Pancreas (tissue), 10 donors: ENCODE measurements at regions not wholly inside any gene's neighbourhood (a gene's known extent, or its start where the extent isn't known, plus 50 kb on each side); places are given as distances from the start of the nearest gene placed in this dataset.

Experiments
- ATAC-seq, 4 donors: fragments of 200-7000 bp; cut with Tn5 transposase; one replicate each; pipeline versions ENCODE4 v1.8.0 to v1.9.1; 2020; ENCODE audit warnings: mild to moderate bottlenecking in 4 of 4, moderate library complexity in 4 of 4
- DNase-seq, 6 donors: peaks; one replicate each; pipeline ENCODE4 v3.0.0-alpha.2; 2020
- FAIRE-seq: peaks from 2 replicates; lab custom pipeline; 2012; peaks lifted over from hg19 to GRCh38; lab: Jason Lieb, UNC
- H3K27ac ChIP-seq, 4 donors: fragments of 200-600 bp; sonication (generic); 1 replicate in 3 of 4; 2 replicates in 1 of 4; pipeline versions ENCODE4 v1.5.0 to v1.8.0; 2020
- H3K27me3 ChIP-seq, 4 donors: fragments of 200-600 bp; one replicate each; pipeline ENCODE4 v1.8.0; 2021
- H3K36me3 ChIP-seq, 3 donors: fragments of 200-600 bp; sonication (generic) in 1 of 3; one replicate each; pipeline versions ENCODE4 v1.5.0 to v1.8.0; 2020 to 2021
- H3K4me1 ChIP-seq, 3 donors: fragments of 200-600 bp; one replicate each; pipeline ENCODE4 v1.8.0; 2021
- H3K4me3 ChIP-seq, 4 donors: fragments of 200-600 bp; sonication (generic) in 2 of 4; one replicate each; pipeline versions ENCODE4 v1.5.0 to v1.8.0; 2020 to 2021
- H3K9me3 ChIP-seq, 4 donors: fragments of 200-600 bp; one replicate each; pipeline ENCODE4 v1.8.0; 2021
- CTCF ChIP-seq, 4 donors: fragments of 200-600 bp; sonication (generic) in 3 of 4; IDR thresholded peaks; one replicate each; pipeline versions ENCODE4 v1.5.0 to v1.8.0; 2021; ENCODE audit warnings: antibody characterized with exemption in 4 of 4
- WGBS, 2 donors: extraction: QIAGEN DNeasy Blood & Tissue Kit; methylation state at CpG; one replicate each; pipeline ENCODE4 v1.1.7; 2013; 5-methylcytosine and 5-hydroxymethylcytosine counted together
- intact Hi-C, 3 donors: fragments of 100-400 bp; cut with DNase I; formaldehyde crosslinking; loops; one replicate each; pipeline versions ENCODE4 v1.11.1 to v1.14.2; 2022
- donor health status: healthy with polysubstance abuse.
- donor health status: DM: no; HTN: no; CAD: no; lungs with moderate emphysema.
- donor health status: DM: no; HTN: no; CAD: no.
- donor health status: control.
- donor health status: control.
- donor health status: Bipolar disorder and iron deficiency.
- donor health status: DM: yes; HTN: yes; CAD: no.
- donor health status: DM: no; HTN: no; CAD: no.
- donor health status: DM: no; HTN: no; CAD: no.
- donor health status: DM: yes; HTN: yes; CAD: no.

- Histone ChIP-seq H3K27me3 (no peaks in the 10 kb centered on the region), H3K4me3 (no peak overlapping the region), H3K36me3 (no peaks in the 10 kb centered on the region), H3K9me3 (no peaks in the 10 kb centered on the region), H3K27ac (no peak overlapping the region), H3K4me1 (no peaks in the 10 kb centered on the region)
- FAIRE-seq (no peak), DNase-seq (no peak), ATAC-seq (no peak)
- intact Hi-C loops = no loop called here
- no peak for TF ChIP-seq CTCF (IDR thresholded peaks at IDR 0.05)
These were observed 472.2 kb upstream of the DCC start for GRCh38 chr18:51867767-51868166.

GRCh38 chr18:51878724-51879123 is 461.3 kb upstream of the DCC start:
- H3K4me1 ChIP-seq = no peaks in the 10 kb centered on the region
- DNase-seq = no peak
- no peaks in the 10 kb centered on the region for H3K9me3 ChIP-seq
- H3K27ac ChIP-seq = no peak overlapping the region
- 73 to 89% methylated on average over 1 of the region's 1 CpG for WGBS, 2 donors
- no peaks in the 10 kb centered on the region for H3K27me3 ChIP-seq
- no peak for ATAC-seq
- TF ChIP-seq CTCF (IDR thresholded peaks at IDR 0.05) = no peak
- FAIRE-seq = no peak
- no peak overlapping the region for H3K4me3 ChIP-seq
- no peaks in the 10 kb centered on the region for H3K36me3 ChIP-seq
- intact Hi-C loops = no loop called here

- Histone ChIP-seq H3K4me1 (no peaks in the 10 kb centered on the region), H3K27ac (no peak overlapping the region), H3K4me3 (no peak overlapping the region), H3K36me3 (no peaks in the 10 kb centered on the region), H3K9me3 (no peaks in the 10 kb centered on the region), H3K27me3 (no peaks in the 10 kb centered on the region)
- no peak for TF ChIP-seq CTCF (IDR thresholded peaks at IDR 0.05)
- no peak for ATAC-seq
- DNase-seq = no peak
- intact Hi-C loops = no loop called here
- no peak for FAIRE-seq
- whole genome bisulfite sequencing, 2 donors = 66 to 78% methylated on average over 1 of the region's 1 CpG
These were observed 460.7 kb upstream of the DCC start for GRCh38 chr18:51879329-51879728.

- Histone ChIP-seq H3K4me1 (no peaks in the 10 kb centered on the region), H3K36me3 (no peaks in the 10 kb centered on the region), H3K27ac (no peak overlapping the region), H3K9me3 (no peaks in the 10 kb centered on the region), H3K27me3 (no peaks in the 10 kb centered on the region), H3K4me3 (no peak overlapping the region)
- WGBS, 2 donors = 67 to 68% methylated on average over 2 of the region's 2 CpGs
- DNase-seq (no peak), ATAC-seq (no peak), FAIRE-seq (no peak)
- no peak for TF ChIP-seq CTCF (IDR thresholded peaks at IDR 0.05)
- intact Hi-C loops = no loop called here
These were observed 458.6 kb upstream of the DCC start for GRCh38 chr18:51881394-51881793.

- ATAC-seq (no peak), FAIRE-seq (no peak), DNase-seq (no peak)
- no peaks in the 10 kb centered on the region for H3K4me1 ChIP-seq
- no peaks in the 10 kb centered on the region for H3K27me3 ChIP-seq
- WGBS, 2 donors = 77 to 79% methylated on average over 4 of the region's 4 CpGs
- intact Hi-C loops = no loop called here
- H3K4me3 ChIP-seq = no peak overlapping the region
- H3K36me3 ChIP-seq = no peaks in the 10 kb centered on the region
- H3K27ac ChIP-seq = no peak overlapping the region
- H3K9me3 ChIP-seq = no peaks in the 10 kb centered on the region
- TF ChIP-seq CTCF (IDR thresholded peaks at IDR 0.05) = no peak
These were observed 456.0 kb upstream of the DCC start for GRCh38 chr18:51884039-51884438.
